ENCODE measurements at regions not wholly inside any gene's neighbourhood (a gene's known extent, or its start where the extent isn't known, plus 50 kb on each side); places are given as distances from the start of the nearest gene placed in this dataset.

GRCh38 chr11:11076879-11077278 is 219.0 kb upstream of the ZBED5 start:
- no peak for DNase-seq

GRCh38 chr11:11076276-11076675 is 218.4 kb upstream of the ZBED5 start:
- no peak for DNase-seq

GRCh38 chr11:11075515-11076171 is 217.8 kb upstream of the ZBED5 start:
- DNase-seq = no peak

- DNase-seq = no peak
These were observed 217.0 kb upstream of the ZBED5 start for GRCh38 chr11:11074686-11075335.

GRCh38 chr11:11073996-11074395 is 216.1 kb upstream of the ZBED5 start:
- no peak for DNase-seq

- DNase-seq = no peak
These were observed 214.2 kb upstream of the ZBED5 start for GRCh38 chr11:11072067-11072466.

- DNase-seq = no peak
These were observed 213.6 kb upstream of the ZBED5 start for GRCh38 chr11:11071486-11071885.

- DNase-seq = no peak
These were observed 213.1 kb upstream of the ZBED5 start for GRCh38 chr11:11070976-11071375.

GRCh38 chr11:11069841-11070835 is 212.3 kb upstream of the ZBED5 start:
- no peak for DNase-seq

GRCh38 chr11:11068113-11068512 is 210.3 kb upstream of the ZBED5 start:
- no peak for DNase-seq

- no peak for DNase-seq
These were observed 207.5 kb upstream of the ZBED5 start for GRCh38 chr11:11065396-11065795.

- DNase-seq = no peak
These were observed 199.6 kb upstream of the ZBED5 start for GRCh38 chr11:11057472-11057854.

- no peak for DNase-seq
These were observed 199.1 kb upstream of the ZBED5 start for GRCh38 chr11:11056749-11057471.

GRCh38 chr11:11056316-11056715 is 198.5 kb upstream of the ZBED5 start:
- DNase-seq = no peak

- no peak for DNase-seq
These were observed 190.2 kb upstream of the ZBED5 start for GRCh38 chr11:11047851-11048610.

GRCh38 chr11:11046781-11047180 is 188.9 kb upstream of the ZBED5 start:
- no peak for DNase-seq

- no peak for DNase-seq
These were observed 187.5 kb upstream of the ZBED5 start for GRCh38 chr11:11045156-11045930.

- DNase-seq = no peak
These were observed 186.4 kb upstream of the ZBED5 start for GRCh38 chr11:11044137-11044855.

- DNase-seq = no peak
These were observed 185.9 kb upstream of the ZBED5 start for GRCh38 chr11:11043721-11044120.

GRCh38 chr11:11039208-11039965 is 181.5 kb upstream of the ZBED5 start:
- no peak for DNase-seq

Measured in activated effector memory CD4-positive, alpha-beta T cell treated with anti-CD3 and anti-CD28 coated beads, Interleukin-2, amount 50 U/mL, for 16 hours (primary cell).